ENCODE measurements at regions not wholly inside any gene's neighbourhood (a gene's known extent, or its start where the extent isn't known, plus 50 kb on each side); places are given as distances from the start of the nearest gene placed in this dataset.
A peak's percentile ranks its signal among the peaks of the same experiment; 100 is the strongest.

DNA sequence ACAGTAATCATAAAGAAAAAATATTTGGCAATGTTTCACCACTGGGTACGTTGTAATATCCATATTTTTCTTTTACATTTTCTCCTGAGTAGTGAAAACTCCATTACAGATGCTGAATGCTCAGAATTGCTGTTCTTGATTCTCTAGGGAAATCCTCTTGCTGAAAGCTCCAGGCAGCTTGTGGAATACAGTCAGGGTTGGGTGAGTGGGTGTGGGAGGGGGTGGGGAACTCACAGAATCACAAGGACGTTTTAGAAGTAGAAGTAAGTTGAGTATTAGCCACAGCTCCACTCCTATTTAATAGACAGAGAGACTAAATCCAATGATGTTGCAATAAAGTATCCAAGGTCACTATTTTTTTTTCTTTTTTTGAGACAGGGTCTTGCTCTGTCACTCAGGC lies 1270.9 kb downstream of the TYW1 start:
- no peak overlapping the region for H3K4me2 ChIP-seq (ENCODE audit: extremely low read depth, insufficient read depth, low read length)
- no peak overlapping the region for H2AFZ ChIP-seq (ENCODE audit: low read length)
- H3K36me3 ChIP-seq (ENCODE audit: control insufficient read depth, insufficient read depth, low read length), result no peaks in the 10 kb centered on the region
- no peaks in the 10 kb centered on the region for H4K20me1 ChIP-seq (ENCODE audit: control insufficient read depth, extremely low read depth, insufficient read depth, low read length)
- DNase-seq (ENCODE audit: low read depth in 2 of 2), result no peak
- no peak overlapping the region for H3K9ac ChIP-seq (ENCODE audit: insufficient read depth, low read length)
- TF ChIP-seq EZH2 (IDR thresholded peaks at IDR 0.05; ENCODE audit: low read length, missing control alignments) (no peak), CTCF (conservative IDR thresholded peaks at IDR 0.05 in 1 of 2, IDR thresholded peaks at IDR 0.05 in 1 of 2; ENCODE audit: low read depth in 1 of 2, low read length in 2 of 2) (no peak)
- no peaks in the 10 kb centered on the region for H3K9me3 ChIP-seq (ENCODE audit: control insufficient read depth, insufficient read depth, low read depth, low read length)
- no peak overlapping the region for H3K27ac ChIP-seq (ENCODE audit: insufficient read depth, low read length)
- H3K79me2 ChIP-seq (ENCODE audit: control insufficient read depth, insufficient read depth, low read length), result no peaks in the 10 kb centered on the region
- no peaks in the 10 kb centered on the region for H3K4me1 ChIP-seq (ENCODE audit: control insufficient read depth, extremely low read depth, insufficient read depth, low read length)
- H3K4me3 ChIP-seq (replicated peaks in 1 of 4; ENCODE audit: control extremely low read depth in 1 of 4, insufficient read depth in 1 of 4, low read depth in 3 of 4, low read length in 4 of 4), result no peak overlapping the region
- no peaks in the 10 kb centered on the region for H3K27me3 ChIP-seq (ENCODE audit: control insufficient read depth, insufficient read depth, low read length)

GRCh38 chr7:68269405-68269804 lies 1272.8 kb downstream of the TYW1 start:
- no peaks in the 10 kb centered on the region for H3K79me2 ChIP-seq (ENCODE audit: control insufficient read depth, insufficient read depth, low read length)
- no peak for TF ChIP-seq CTCF (conservative IDR thresholded peaks at IDR 0.05 in 1 of 2, IDR thresholded peaks at IDR 0.05 in 1 of 2; ENCODE audit: low read depth in 1 of 2, low read length in 2 of 2)
- no peak for TF ChIP-seq EZH2 (IDR thresholded peaks at IDR 0.05; ENCODE audit: low read length, missing control alignments)
- no peaks in the 10 kb centered on the region for H4K20me1 ChIP-seq (ENCODE audit: control insufficient read depth, extremely low read depth, insufficient read depth, low read length)
- H3K4me3 ChIP-seq (replicated peaks in 1 of 4; ENCODE audit: control extremely low read depth in 1 of 4, insufficient read depth in 1 of 4, low read depth in 3 of 4, low read length in 4 of 4), result no peak overlapping the region
- no peak overlapping the region for H3K4me2 ChIP-seq (ENCODE audit: extremely low read depth, insufficient read depth, low read length)
- no peak overlapping the region for H3K27ac ChIP-seq (ENCODE audit: insufficient read depth, low read length)
- no peaks in the 10 kb centered on the region for H3K4me1 ChIP-seq (ENCODE audit: control insufficient read depth, extremely low read depth, insufficient read depth, low read length)
- H3K9ac ChIP-seq (ENCODE audit: insufficient read depth, low read length), result no peak overlapping the region
- H3K9me3 ChIP-seq (ENCODE audit: control insufficient read depth, insufficient read depth, low read depth, low read length), result no peaks in the 10 kb centered on the region
- H2AFZ ChIP-seq (ENCODE audit: low read length), result no peak overlapping the region
- no peaks in the 10 kb centered on the region for H3K27me3 ChIP-seq (ENCODE audit: control insufficient read depth, insufficient read depth, low read length)
- no peaks in the 10 kb centered on the region for H3K36me3 ChIP-seq (ENCODE audit: control insufficient read depth, insufficient read depth, low read length)
- DNase-seq (ENCODE audit: low read depth in 2 of 2), result peak in 1 of 2 donors; percentile 94

GRCh38 chr7:68272507-68272906 lies 1275.9 kb downstream of the TYW1 start:
- no peaks in the 10 kb centered on the region for H3K4me1 ChIP-seq (ENCODE audit: control insufficient read depth, extremely low read depth, insufficient read depth, low read length)
- H3K9ac ChIP-seq (ENCODE audit: insufficient read depth, low read length), result no peak overlapping the region
- H4K20me1 ChIP-seq (ENCODE audit: control insufficient read depth, extremely low read depth, insufficient read depth, low read length), result no peaks in the 10 kb centered on the region
- H3K79me2 ChIP-seq (ENCODE audit: control insufficient read depth, insufficient read depth, low read length), result no peaks in the 10 kb centered on the region
- H3K4me3 ChIP-seq (replicated peaks in 1 of 4; ENCODE audit: control extremely low read depth in 1 of 4, insufficient read depth in 1 of 4, low read depth in 3 of 4, low read length in 4 of 4), result no peak overlapping the region
- no peaks in the 10 kb centered on the region for H3K9me3 ChIP-seq (ENCODE audit: control insufficient read depth, insufficient read depth, low read depth, low read length)
- H3K27me3 ChIP-seq (ENCODE audit: control insufficient read depth, insufficient read depth, low read length), result no peaks in the 10 kb centered on the region
- no peak overlapping the region for H2AFZ ChIP-seq (ENCODE audit: low read length)
- TF ChIP-seq CTCF (conservative IDR thresholded peaks at IDR 0.05 in 1 of 2, IDR thresholded peaks at IDR 0.05 in 1 of 2; ENCODE audit: low read depth in 1 of 2, low read length in 2 of 2) (no peak), EZH2 (IDR thresholded peaks at IDR 0.05; ENCODE audit: low read length, missing control alignments) (no peak)
- H3K36me3 ChIP-seq (ENCODE audit: control insufficient read depth, insufficient read depth, low read length), result no peaks in the 10 kb centered on the region
- no peak overlapping the region for H3K27ac ChIP-seq (ENCODE audit: insufficient read depth, low read length)
- no peak overlapping the region for H3K4me2 ChIP-seq (ENCODE audit: extremely low read depth, insufficient read depth, low read length)
- no peak for DNase-seq (ENCODE audit: low read depth in 2 of 2)

All from fibroblast of lung (primary cell).